SK-N-SH (cell line): ENCODE measurements at regions not wholly inside any gene's neighbourhood (a gene's known extent, or its start where the extent isn't known, plus 50 kb on each side); places are given as distances from the start of the nearest gene placed in this dataset.

Experiments used
- CTCF ChIA-PET: fragments of 300-600, 350-600 bp; formaldehyde crosslinking; extraction: SDS; loops from one replicate; lab custom pipeline; 2021; lab: Yijun Ruan, JAX
- POLR2A ChIA-PET: fragments of 350-600 bp; sonication (Branson Sonifier 250); formaldehyde crosslinking; extraction: SDS; loops from one replicate; lab custom pipeline; 2020; ENCODE audit warnings: antibody characterized with exemption, inconsistent platforms; lab: Yijun Ruan, JAX
- DNase-seq: peaks from one replicate; pipeline ENCODE4 v3.0.0; 2012
- H2AFZ ChIP-seq: fragments of 200-600 bp; sonication (generic); 2 replicates; pipeline ENCODE4 v1.8.1; 2016; ENCODE audit warnings: antibody characterized with exemption, mild to moderate bottlenecking, low read depth
- H3F3A ChIP-seq: fragments of 200-600 bp; sonication (generic); replicated peaks from 2 replicates; pipeline ENCODE3; 2016; ENCODE audit warnings: antibody characterized with exemption, mild to moderate bottlenecking; ENCODE audit not compliant: insufficient read depth
- H3K27ac ChIP-seq, 2 experiments: fragments of 200-500 bp in 1 of 2; fragments of 200-600 bp in 1 of 2; sonication (Bioruptor generic) in 1 of 2; sonication (generic), shearing (Covaris generic) in 1 of 2; 2 replicates each; pipeline versions ENCODE4 v1.5.1 to v1.6.1; 2014 to 2016; ENCODE audit warnings: low read depth in 2 of 2, inconsistent platforms in 1 of 2, low read length in 1 of 2, mild to moderate bottlenecking in 1 of 2, mixed read lengths in 1 of 2
- H3K27me3 ChIP-seq: fragments of 200-600 bp; sonication (generic), shearing (Covaris generic); 2 replicates; pipeline ENCODE4 v1.6.1; 2016; ENCODE audit warnings: mixed run types; ENCODE audit not compliant: insufficient read depth
- H3K36me3 ChIP-seq, 2 experiments: fragments of 200-500 bp in 1 of 2; fragments of 200-600 bp in 1 of 2; sonication (Bioruptor generic) in 1 of 2; sonication (generic) in 1 of 2; replicated peaks in 1 of 2; 2 replicates each; pipeline versions ENCODE3 to v1.5.1; 2014 to 2016; ENCODE audit warnings: low read length in 1 of 2, mild to moderate bottlenecking in 1 of 2; ENCODE audit not compliant: insufficient read depth in 2 of 2, control insufficient read depth in 1 of 2
- H3K4me1 ChIP-seq, 2 experiments: fragments of 200-500 bp in 1 of 2; fragments of 200-600 bp in 1 of 2; sonication (Bioruptor generic) in 1 of 2; sonication (generic), shearing (Covaris generic) in 1 of 2; 2 replicates each; pipeline versions ENCODE4 v1.5.1 to v1.6.1; 2014 to 2016; ENCODE audit warnings: low read depth in 1 of 2, low read length in 1 of 2, mixed run types in 1 of 2; ENCODE audit not compliant: insufficient read depth in 2 of 2, control insufficient read depth in 1 of 2
- H3K4me2 ChIP-seq: fragments of 200-600 bp; sonication (generic), shearing (Covaris generic); 2 replicates; pipeline ENCODE4 v1.6.1; 2017; ENCODE audit warnings: mixed run types
- H3K4me3 ChIP-seq, 2 experiments: fragments of 200-500 bp in 1 of 2; fragments of 200-600 bp in 1 of 2; sonication (Bioruptor generic) in 1 of 2; sonication (generic), shearing (Covaris generic) in 1 of 2; 2 replicates each; pipeline versions ENCODE4 v1.5.1 to v1.8.1; 2014 to 2016; ENCODE audit warnings: low read depth in 2 of 2, inconsistent platforms in 1 of 2, low read length in 1 of 2, mild to moderate bottlenecking in 1 of 2, mixed read lengths in 1 of 2, moderate library complexity in 1 of 2
- H3K79me2 ChIP-seq: fragments of 200-600 bp; sonication (generic); 2 replicates; pipeline ENCODE4 v1.8.1; 2017; ENCODE audit warnings: mild to moderate bottlenecking; ENCODE audit not compliant: insufficient read depth
- H3K9ac ChIP-seq: fragments of 200-600 bp; sonication (generic); 2 replicates; pipeline ENCODE4 v1.6.1; 2017; ENCODE audit warnings: mixed run types
- H3K9me2 ChIP-seq: fragments of 200-600 bp; sonication (generic); 2 replicates; pipeline ENCODE4 v1.6.1; 2017; ENCODE audit warnings: mixed run types
- H3K9me3 ChIP-seq: fragments of 200-600 bp; sonication (generic); 2 replicates; pipeline ENCODE4 v1.6.1; 2017; ENCODE audit warnings: mixed run types, mild to moderate bottlenecking, moderate library complexity
- H4K20me1 ChIP-seq: fragments of 200-600 bp; sonication (generic); 2 replicates; pipeline ENCODE4 v1.6.1; 2017; ENCODE audit warnings: mild to moderate bottlenecking, mixed run types; ENCODE audit not compliant: insufficient read depth
- EP300 ChIP-seq, 2 experiments: IDR thresholded peaks; 2 replicates each; pipeline versions ENCODE4 v1.4.0 to v1.6.1; 2012; ENCODE audit warnings: borderline replicate concordance in 1 of 2, low read depth in 1 of 2, low read length in 1 of 2
- FOSL2 ChIP-seq: IDR thresholded peaks from 2 replicates; pipeline ENCODE4 v1.4.0; 2012; ENCODE audit warnings: low read depth, mild to moderate bottlenecking, moderate library complexity, borderline replicate concordance
- GATA2 ChIP-seq: sonication (generic); formaldehyde crosslinking; IDR thresholded peaks from 2 replicates; pipeline ENCODE4 v1.5.0; 2020; ENCODE audit warnings: mild to moderate bottlenecking, missing genetic modification reagents
- JUND ChIP-seq: IDR thresholded peaks from 2 replicates; pipeline ENCODE4 v1.4.0; 2012
- MEF2A ChIP-seq: IDR thresholded peaks from 2 replicates; pipeline ENCODE4 v1.4.0; 2012; ENCODE audit warnings: low read depth, borderline replicate concordance
- MXI1 ChIP-seq: IDR thresholded peaks from 2 replicates; pipeline ENCODE4 v1.6.1; 2012; ENCODE audit warnings: mild to moderate bottlenecking, low read depth, low read length, improper control_type of control experiment
- RAD21 ChIP-seq: IDR thresholded peaks from 2 replicates; pipeline ENCODE4 v1.6.1; 2012; ENCODE audit warnings: mild to moderate bottlenecking, low read length
- RCOR1 ChIP-seq: fragments of 150-350 bp; IDR thresholded peaks from 2 replicates; pipeline ENCODE4 v1.6.1; 2017; ENCODE audit warnings: antibody characterized with exemption, low read length
- RFX5 ChIP-seq: IDR thresholded peaks from 2 replicates; pipeline ENCODE4 v1.6.1; 2012; ENCODE audit warnings: mild to moderate bottlenecking, improper control_type of control experiment, low read length
- SIN3A ChIP-seq: IDR thresholded peaks from 2 replicates; pipeline ENCODE4 v1.6.1; 2012; ENCODE audit warnings: low read depth, mild to moderate bottlenecking, low read length, moderate library complexity, borderline replicate concordance
- YY1 ChIP-seq: IDR thresholded peaks from 2 replicates; pipeline ENCODE4 v1.4.0; 2012; ENCODE audit warnings: low read depth, mild to moderate bottlenecking
- ZBTB33 ChIP-seq: IDR thresholded peaks from 2 replicates; pipeline ENCODE4 v1.4.0; 2012; ENCODE audit warnings: low read depth, borderline replicate concordance
- WGBS: methylation state at CpG from one replicate; pipeline ENCODE4 v1.1.6; 2017; ENCODE audit warnings: low lambda C conversion rate; 5-methylcytosine and 5-hydroxymethylcytosine counted together
- TF ChIP-seq, protein P1 (sequence below): fragments of 150-350 bp; IDR thresholded peaks from 2 replicates; pipeline ENCODE4 v1.6.1; 2016; ENCODE audit warnings: mild to moderate bottlenecking, low read depth, low read length
- TF ChIP-seq, protein P2 (sequence below): fragments of 200-600 bp; sonication (generic); IDR thresholded peaks from 2 replicates; pipeline ENCODE4 v1.6.1; 2017; ENCODE audit warnings: antibody characterized with exemption, mild to moderate bottlenecking, moderate library complexity
- TF ChIP-seq, protein P3 (sequence below): IDR thresholded peaks from 2 replicates; pipeline ENCODE4 v1.4.0; 2012; ENCODE audit warnings: low read depth, borderline replicate concordance
- TF ChIP-seq, protein P4 (sequence below): IDR thresholded peaks from 2 replicates; pipeline ENCODE4 v1.6.1; 2012; ENCODE audit warnings: mild to moderate bottlenecking, low read depth, low read length, moderate library complexity

GRCh38 chr15:72940229-72940622 is 112.0 kb upstream of the NEO1 start:
- DNase-seq: no peak
- Histone ChIP-seq H3K27ac (no peak overlapping the region), H2AFZ (no peak overlapping the region), H3K4me2 (no peak overlapping the region), H3K79me2 (no peaks in the 10 kb centered on the region), H3K4me3 (no peak overlapping the region), H4K20me1 (no peaks in the 10 kb centered on the region), H3F3A (no peaks in the 10 kb centered on the region), H3K9me3 (no peaks in the 10 kb centered on the region), H3K36me3 (no peaks in the 10 kb centered on the region), H3K27me3 (no peaks in the 10 kb centered on the region), H3K9ac (no peak overlapping the region), H3K9me2 (no peaks in the 10 kb centered on the region), H3K4me1 (no peaks in the 10 kb centered on the region)
- ChIA-PET CTCF (interaction anchor here (0.8 kb wide), 1 partner anchor 23 kb away, joined by 3 read pairs; no protein-coding TSS in a partner anchor), POLR2A (no interaction called here)
- TF ChIP-seq, protein P1, sequence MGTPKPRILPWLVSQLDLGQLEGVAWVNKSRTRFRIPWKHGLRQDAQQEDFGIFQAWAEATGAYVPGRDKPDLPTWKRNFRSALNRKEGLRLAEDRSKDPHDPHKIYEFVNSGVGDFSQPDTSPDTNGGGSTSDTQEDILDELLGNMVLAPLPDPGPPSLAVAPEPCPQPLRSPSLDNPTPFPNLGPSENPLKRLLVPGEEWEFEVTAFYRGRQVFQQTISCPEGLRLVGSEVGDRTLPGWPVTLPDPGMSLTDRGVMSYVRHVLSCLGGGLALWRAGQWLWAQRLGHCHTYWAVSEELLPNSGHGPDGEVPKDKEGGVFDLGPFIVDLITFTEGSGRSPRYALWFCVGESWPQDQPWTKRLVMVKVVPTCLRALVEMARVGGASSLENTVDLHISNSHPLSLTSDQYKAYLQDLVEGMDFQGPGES: no peak
- no peak for TF ChIP-seq GATA2
- TF ChIP-seq EP300 (IDR thresholded peaks at IDR 0.05; ENCODE audit: borderline replicate concordance in 1 of 2, low read depth in 1 of 2, low read length in 1 of 2): no peak
- TF ChIP-seq ZBTB33: no peak
- TF ChIP-seq YY1: no peak
- TF ChIP-seq MEF2A: no peak
- TF ChIP-seq, protein P2, sequence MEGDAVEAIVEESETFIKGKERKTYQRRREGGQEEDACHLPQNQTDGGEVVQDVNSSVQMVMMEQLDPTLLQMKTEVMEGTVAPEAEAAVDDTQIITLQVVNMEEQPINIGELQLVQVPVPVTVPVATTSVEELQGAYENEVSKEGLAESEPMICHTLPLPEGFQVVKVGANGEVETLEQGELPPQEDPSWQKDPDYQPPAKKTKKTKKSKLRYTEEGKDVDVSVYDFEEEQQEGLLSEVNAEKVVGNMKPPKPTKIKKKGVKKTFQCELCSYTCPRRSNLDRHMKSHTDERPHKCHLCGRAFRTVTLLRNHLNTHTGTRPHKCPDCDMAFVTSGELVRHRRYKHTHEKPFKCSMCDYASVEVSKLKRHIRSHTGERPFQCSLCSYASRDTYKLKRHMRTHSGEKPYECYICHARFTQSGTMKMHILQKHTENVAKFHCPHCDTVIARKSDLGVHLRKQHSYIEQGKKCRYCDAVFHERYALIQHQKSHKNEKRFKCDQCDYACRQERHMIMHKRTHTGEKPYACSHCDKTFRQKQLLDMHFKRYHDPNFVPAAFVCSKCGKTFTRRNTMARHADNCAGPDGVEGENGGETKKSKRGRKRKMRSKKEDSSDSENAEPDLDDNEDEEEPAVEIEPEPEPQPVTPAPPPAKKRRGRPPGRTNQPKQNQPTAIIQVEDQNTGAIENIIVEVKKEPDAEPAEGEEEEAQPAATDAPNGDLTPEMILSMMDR: no peak
- WGBS: 61% methylated on average over 2 of the region's 2 CpGs

- no peak for DNase-seq
- H3K27me3 ChIP-seq: no peaks in the 10 kb centered on the region
- H3K79me2 ChIP-seq: no peaks in the 10 kb centered on the region
- CTCF ChIA-PET: no interaction called here
- no peak overlapping the region for H3K27ac ChIP-seq
- no peaks in the 10 kb centered on the region for H3K36me3 ChIP-seq
- H2AFZ ChIP-seq: no peak overlapping the region
- H3K9me2 ChIP-seq: no peaks in the 10 kb centered on the region
- no peaks in the 10 kb centered on the region for H3K4me1 ChIP-seq
- no peaks in the 10 kb centered on the region for H3F3A ChIP-seq
- H3K4me2 ChIP-seq: no peak overlapping the region
- TF ChIP-seq FOSL2: no peak
- TF ChIP-seq, protein P1: no peak
- TF ChIP-seq RCOR1: no peak
- TF ChIP-seq, protein P3, sequence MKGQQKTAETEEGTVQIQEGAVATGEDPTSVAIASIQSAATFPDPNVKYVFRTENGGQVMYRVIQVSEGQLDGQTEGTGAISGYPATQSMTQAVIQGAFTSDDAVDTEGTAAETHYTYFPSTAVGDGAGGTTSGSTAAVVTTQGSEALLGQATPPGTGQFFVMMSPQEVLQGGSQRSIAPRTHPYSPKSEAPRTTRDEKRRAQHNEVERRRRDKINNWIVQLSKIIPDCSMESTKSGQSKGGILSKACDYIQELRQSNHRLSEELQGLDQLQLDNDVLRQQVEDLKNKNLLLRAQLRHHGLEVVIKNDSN: no peak
- no peak for TF ChIP-seq RAD21
- TF ChIP-seq RFX5: no peak
- no peak for TF ChIP-seq MXI1
- no peak for TF ChIP-seq SIN3A
- TF ChIP-seq JUND: no peak
- TF ChIP-seq, protein P4, sequence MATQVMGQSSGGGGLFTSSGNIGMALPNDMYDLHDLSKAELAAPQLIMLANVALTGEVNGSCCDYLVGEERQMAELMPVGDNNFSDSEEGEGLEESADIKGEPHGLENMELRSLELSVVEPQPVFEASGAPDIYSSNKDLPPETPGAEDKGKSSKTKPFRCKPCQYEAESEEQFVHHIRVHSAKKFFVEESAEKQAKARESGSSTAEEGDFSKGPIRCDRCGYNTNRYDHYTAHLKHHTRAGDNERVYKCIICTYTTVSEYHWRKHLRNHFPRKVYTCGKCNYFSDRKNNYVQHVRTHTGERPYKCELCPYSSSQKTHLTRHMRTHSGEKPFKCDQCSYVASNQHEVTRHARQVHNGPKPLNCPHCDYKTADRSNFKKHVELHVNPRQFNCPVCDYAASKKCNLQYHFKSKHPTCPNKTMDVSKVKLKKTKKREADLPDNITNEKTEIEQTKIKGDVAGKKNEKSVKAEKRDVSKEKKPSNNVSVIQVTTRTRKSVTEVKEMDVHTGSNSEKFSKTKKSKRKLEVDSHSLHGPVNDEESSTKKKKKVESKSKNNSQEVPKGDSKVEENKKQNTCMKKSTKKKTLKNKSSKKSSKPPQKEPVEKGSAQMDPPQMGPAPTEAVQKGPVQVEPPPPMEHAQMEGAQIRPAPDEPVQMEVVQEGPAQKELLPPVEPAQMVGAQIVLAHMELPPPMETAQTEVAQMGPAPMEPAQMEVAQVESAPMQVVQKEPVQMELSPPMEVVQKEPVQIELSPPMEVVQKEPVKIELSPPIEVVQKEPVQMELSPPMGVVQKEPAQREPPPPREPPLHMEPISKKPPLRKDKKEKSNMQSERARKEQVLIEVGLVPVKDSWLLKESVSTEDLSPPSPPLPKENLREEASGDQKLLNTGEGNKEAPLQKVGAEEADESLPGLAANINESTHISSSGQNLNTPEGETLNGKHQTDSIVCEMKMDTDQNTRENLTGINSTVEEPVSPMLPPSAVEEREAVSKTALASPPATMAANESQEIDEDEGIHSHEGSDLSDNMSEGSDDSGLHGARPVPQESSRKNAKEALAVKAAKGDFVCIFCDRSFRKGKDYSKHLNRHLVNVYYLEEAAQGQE: no peak
- TF ChIP-seq, all 33 proteins: peak for 0
- POLR2A ChIA-PET: no interaction called here
- Histone ChIP-seq H3K9me3 (no peaks in the 10 kb centered on the region), H3K9ac (no peak overlapping the region), H4K20me1 (no peaks in the 10 kb centered on the region), H3K4me3 (no peak overlapping the region)
- 44% methylated on average over 5 of the region's 5 CpGs for WGBS
Measured at GRCh38 chr15:72939514-72940228, 112.6 kb upstream of the NEO1 start.
